KMS-11 (cell line): ENCODE measurements at regions not wholly inside any gene's neighbourhood (a gene's known extent, or its start where the extent isn't known, plus 50 kb on each side); places are given as distances from the start of the nearest gene placed in this dataset.

Experiments
- H2AFZ ChIP-seq: fragments of 200-600 bp; sonication (generic); 2 replicates; pipeline ENCODE4 v1.6.1; 2016; ENCODE audit warnings: antibody characterized with exemption, mixed run types, low read depth
- H3K27ac ChIP-seq: fragments of 200-600 bp; sonication (generic); 2 replicates; pipeline ENCODE4 v1.6.1; 2016; ENCODE audit warnings: mild to moderate bottlenecking, mixed run types
- H3K27me3 ChIP-seq: fragments of 200-600 bp; sonication (generic); 2 replicates; pipeline ENCODE4 v1.6.1; 2017; ENCODE audit warnings: mild to moderate bottlenecking, low read depth, mixed run types, moderate library complexity; ENCODE audit not compliant: insufficient read depth
- H3K36me3 ChIP-seq: fragments of 200-600 bp; sonication (generic); 2 replicates; pipeline ENCODE4 v1.6.1; 2017; ENCODE audit warnings: mild to moderate bottlenecking, mixed run types; ENCODE audit not compliant: insufficient read depth
- H3K4me1 ChIP-seq: fragments of 200-600 bp; sonication (generic); 2 replicates; pipeline ENCODE4 v1.6.1; 2016; ENCODE audit warnings: mild to moderate bottlenecking, low read depth, mixed run types; ENCODE audit not compliant: poor library complexity, severe bottlenecking
- H3K4me2 ChIP-seq: fragments of 200-600 bp; sonication (generic); 2 replicates; pipeline ENCODE4 v1.7.0; 2016; ENCODE audit warnings: mild to moderate bottlenecking, mixed run types
- H3K4me3 ChIP-seq: fragments of 200-600 bp; sonication (generic); IDR thresholded peaks from 2 replicates; pipeline ENCODE4 v1.6.1; 2017; ENCODE audit warnings: low read depth, low read length, mixed read lengths; ENCODE audit not compliant: insufficient read depth
- H3K79me2 ChIP-seq: fragments of 200-600 bp; sonication (generic); 2 replicates; pipeline ENCODE4 v1.6.1; 2016; ENCODE audit warnings: low read depth, mixed run types; ENCODE audit not compliant: insufficient read depth
- H3K9ac ChIP-seq: fragments of 200-600 bp; sonication (generic); 2 replicates; pipeline ENCODE4 v1.6.1; 2016; ENCODE audit warnings: mild to moderate bottlenecking, mixed run types
- H4K20me1 ChIP-seq: fragments of 200-600 bp; sonication (generic); 2 replicates; pipeline ENCODE4 v1.6.1; 2016; ENCODE audit warnings: mild to moderate bottlenecking, mixed run types; ENCODE audit not compliant: insufficient read depth
- CTCF ChIP-seq: fragments of 200-600 bp; sonication (generic); conservative IDR thresholded peaks from 2 replicates; pipeline ENCODE4 v1.6.1; 2017; ENCODE audit warnings: low read depth, mild to moderate bottlenecking, antibody characterized with exemption, low read length, moderate library complexity, mixed read lengths

GRCh38 chr13:89474432-89474831, 1803.3 kb downstream of the SLITRK5 start:
- H3K4me2 ChIP-seq, result no peak overlapping the region
- H3K27me3 ChIP-seq, result no peaks in the 10 kb centered on the region
- no peaks in the 10 kb centered on the region for H3K4me1 ChIP-seq
- H3K79me2 ChIP-seq, result no peaks in the 10 kb centered on the region
- no peak overlapping the region for H3K4me3 ChIP-seq
- H3K27ac ChIP-seq, result no peak overlapping the region
- no peak overlapping the region for H3K9ac ChIP-seq
- H3K36me3 ChIP-seq, result no peaks in the 10 kb centered on the region
- no peak for TF ChIP-seq CTCF
- H2AFZ ChIP-seq, result no peak overlapping the region
- no peaks in the 10 kb centered on the region for H4K20me1 ChIP-seq

- Histone ChIP-seq H3K9ac (no peak overlapping the region), H3K79me2 (no peaks in the 10 kb centered on the region), H3K4me1 (no peaks in the 10 kb centered on the region), H4K20me1 (no peaks in the 10 kb centered on the region), H3K36me3 (no peaks in the 10 kb centered on the region), H2AFZ (no peak overlapping the region), H3K4me3 (no peak overlapping the region), H3K4me2 (no peak overlapping the region), H3K27me3 (no peaks in the 10 kb centered on the region), H3K27ac (no peak overlapping the region)
- TF ChIP-seq CTCF, result no peak
These were observed 1814.9 kb downstream of the SLITRK5 start for GRCh38 chr13:89486065-89486464.

GRCh38 chr13:89486709-89487108, 1815.5 kb downstream of the SLITRK5 start:
- H3K79me2 ChIP-seq, result no peaks in the 10 kb centered on the region
- no peaks in the 10 kb centered on the region for H3K4me1 ChIP-seq
- H2AFZ ChIP-seq, result no peak overlapping the region
- H3K9ac ChIP-seq, result no peak overlapping the region
- TF ChIP-seq CTCF, result no peak
- H3K36me3 ChIP-seq, result no peaks in the 10 kb centered on the region
- no peak overlapping the region for H3K4me2 ChIP-seq
- H4K20me1 ChIP-seq, result no peaks in the 10 kb centered on the region
- H3K27ac ChIP-seq, result no peak overlapping the region
- H3K27me3 ChIP-seq, result no peaks in the 10 kb centered on the region
- no peak overlapping the region for H3K4me3 ChIP-seq

GRCh38 chr13:89490661-89491060, 1819.5 kb downstream of the SLITRK5 start:
- Histone ChIP-seq H4K20me1 (no peaks in the 10 kb centered on the region), H3K4me2 (no peak overlapping the region), H3K36me3 (no peaks in the 10 kb centered on the region), H3K27me3 (no peaks in the 10 kb centered on the region), H3K27ac (no peak overlapping the region), H3K9ac (no peak overlapping the region), H3K4me1 (no peaks in the 10 kb centered on the region), H3K79me2 (no peaks in the 10 kb centered on the region), H2AFZ (no peak overlapping the region), H3K4me3 (no peak overlapping the region)
- no peak for TF ChIP-seq CTCF

- Histone ChIP-seq H3K36me3 (no peaks in the 10 kb centered on the region), H2AFZ (no peak overlapping the region), H3K4me3 (no peak overlapping the region), H4K20me1 (no peaks in the 10 kb centered on the region), H3K4me2 (no peak overlapping the region), H3K79me2 (no peaks in the 10 kb centered on the region), H3K27ac (no peak overlapping the region), H3K9ac (no peak overlapping the region), H3K27me3 (no peaks in the 10 kb centered on the region), H3K4me1 (no peaks in the 10 kb centered on the region)
- no peak for TF ChIP-seq CTCF
These were observed 1825.3 kb downstream of the SLITRK5 start for GRCh38 chr13:89496478-89496877.
